Naive thymus-derived CD4-positive, alpha-beta T cell (primary cell): ENCODE measurements at regions not wholly inside any gene's neighbourhood (a gene's known extent, or its start where the extent isn't known, plus 50 kb on each side); places are given as distances from the start of the nearest gene placed in this dataset.
"Not testable (repeated sequence)": the region's sequence is repeated elsewhere in the genome, so short reads cannot be mapped to it uniquely, and the experiment has no call there.

ENCODE experiments used
- ATAC-seq: fragments of 150-1000 bp; cut with Tn5 transposase; 2 replicates; pipeline ENCODE4 v1.10.0; 2021; ENCODE audit warnings: mild to moderate bottlenecking, moderate library complexity
- CTCF ChIA-PET: fragments of 350-600 bp; sonication (Branson Sonifier 250); formaldehyde crosslinking; loops from one replicate; lab custom pipeline; 2021; ENCODE audit warnings: antibody characterized with exemption; lab: Charles Lee
- POLR2A ChIA-PET: fragments of 350-600 bp; sonication (Branson Sonifier 250); formaldehyde crosslinking; loops from one replicate; lab custom pipeline; 2021; ENCODE audit warnings: antibody characterized with exemption, inconsistent platforms; lab: Charles Lee
- DNase-seq, 9 donors: peaks; one replicate each; pipeline versions ENCODE4 v3.0.0 to v3.0.0-alpha.2; 2020 to 2022; ENCODE audit warnings: mixed read lengths in 1 of 9
- H3K27ac ChIP-seq: one replicate; pipeline ENCODE4 v1.7.0; 2013; ENCODE audit warnings: mild to moderate bottlenecking, low read depth, low read length, moderate library complexity
- H3K27me3 ChIP-seq, 2 donors: one replicate each; pipeline ENCODE4 v1.7.0; 2013; ENCODE audit warnings: low read length in 2 of 2, mild to moderate bottlenecking in 2 of 2, moderate library complexity in 2 of 2; ENCODE audit not compliant: control insufficient read depth in 2 of 2, insufficient read depth in 2 of 2
- H3K36me3 ChIP-seq, 3 experiments: 1 replicate in 2 of 3; 2 replicates in 1 of 3; pipeline ENCODE4 v1.7.0; 2013; ENCODE audit warnings: low read length in 3 of 3, mild to moderate bottlenecking in 3 of 3, moderate library complexity in 1 of 3; ENCODE audit not compliant: insufficient read depth in 3 of 3, control insufficient read depth in 2 of 3
- H3K4me1 ChIP-seq, 2 donors: one replicate each; pipeline ENCODE4 v1.7.0; 2013; ENCODE audit warnings: low read length in 2 of 2, mild to moderate bottlenecking in 2 of 2, moderate library complexity in 1 of 2; ENCODE audit not compliant: control insufficient read depth in 2 of 2, insufficient read depth in 2 of 2
- H3K4me3 ChIP-seq: 2 replicates; pipeline ENCODE4 v1.7.0; 2013; ENCODE audit warnings: mild to moderate bottlenecking, low read length
- H3K9me3 ChIP-seq, 3 experiments: 1 replicate in 2 of 3; 2 replicates in 1 of 3; pipeline ENCODE4 v1.7.0; 2013; ENCODE audit warnings: low read length in 3 of 3; ENCODE audit not compliant: control insufficient read depth in 2 of 3
- H3K27ac Mint-ChIP-seq, 9 donors: one replicate each; pipeline ENCODE4 v1.8.0; 2020 to 2022; ENCODE audit warnings: mixed read lengths in 9 of 9, mild to moderate bottlenecking in 8 of 9, moderate library complexity in 5 of 9, inconsistent platforms in 2 of 9
- H3K27me3 Mint-ChIP-seq, 5 donors: one replicate each; pipeline ENCODE4 v1.8.0; 2021 to 2022; ENCODE audit warnings: mixed read lengths in 5 of 5, mild to moderate bottlenecking in 1 of 5
- H3K36me3 Mint-ChIP-seq, 5 donors: one replicate each; pipeline ENCODE4 v1.8.0; 2020 to 2022; ENCODE audit warnings: mixed read lengths in 5 of 5, mild to moderate bottlenecking in 3 of 5, inconsistent platforms in 1 of 5
- H3K4me1 Mint-ChIP-seq, 7 donors: one replicate each; pipeline ENCODE4 v1.8.0; 2020 to 2022; ENCODE audit warnings: mixed read lengths in 7 of 7, mild to moderate bottlenecking in 3 of 7, inconsistent platforms in 1 of 7
- H3K4me3 Mint-ChIP-seq, 10 donors: one replicate each; pipeline ENCODE4 v1.8.0; 2020 to 2022; ENCODE audit warnings: mild to moderate bottlenecking in 10 of 10, mixed read lengths in 10 of 10, moderate library complexity in 6 of 10, inconsistent platforms in 2 of 10
- H3K9me3 Mint-ChIP-seq, 11 donors: one replicate each; pipeline ENCODE4 v1.8.0; 2020 to 2022; ENCODE audit warnings: mixed read lengths in 11 of 11, mild to moderate bottlenecking in 4 of 11, inconsistent platforms in 1 of 11, moderate library complexity in 1 of 11
- intact Hi-C, 2 donors: fragments of 100-400 bp; cut with micrococcal nuclease; formaldehyde crosslinking; loops; one replicate each; pipeline ENCODE4 v1.15.1; 2023

- H3K27ac ChIP-seq, result no peak overlapping the region
- H3K9me3 Mint-ChIP-seq, result peaks cover 0 to 6% (median 0%) of the 10 kb centered on the region in 11 donors
- no peaks in the 10 kb centered on the region for H3K36me3 Mint-ChIP-seq
- H3K27me3 ChIP-seq, result no peaks in the 10 kb centered on the region
- ATAC-seq (no peak), DNase-seq (no peak)
- peaks cover 0 to 5% (median 0%) of the 10 kb centered on the region in 7 donors for H3K4me1 Mint-ChIP-seq
- CTCF ChIA-PET, result no interaction called here
- H3K4me3 Mint-ChIP-seq, result no peak overlapping the region
- POLR2A ChIA-PET, result no interaction called here
- H3K27me3 Mint-ChIP-seq, result peaks cover 0 to 13% (median 0%) of the 10 kb centered on the region in 5 donors
- H3K9me3 ChIP-seq, result no peaks in the 10 kb centered on the region
- intact Hi-C loops, result no loop called here
- H3K4me1 ChIP-seq, result no peaks in the 10 kb centered on the region
- no peak overlapping the region for H3K27ac Mint-ChIP-seq
- no peaks in the 10 kb centered on the region for H3K36me3 ChIP-seq
- H3K4me3 ChIP-seq, result no peak overlapping the region
Measured at GRCh38 chr5:96177303-96177869, 215.7 kb upstream of the ELL2 start.

- Histone ChIP-seq H3K27me3 (no peaks in the 10 kb centered on the region), H3K4me3 (no peak overlapping the region), H3K27ac (no peak overlapping the region), H3K9me3 (no peaks in the 10 kb centered on the region), H3K36me3 (no peaks in the 10 kb centered on the region), H3K4me1 (no peaks in the 10 kb centered on the region)
- intact Hi-C loops, result no loop called here
- DNase-seq (no peak), ATAC-seq (no peak)
- Mint-ChIP-seq H3K4me3 (no peak overlapping the region), H3K36me3 (no peaks in the 10 kb centered on the region), H3K27ac (no peak overlapping the region), H3K27me3 (peaks cover 0 to 13% (median 0%) of the 10 kb centered on the region in 5 donors), H3K9me3 (peaks cover 0 to 6% (median 0%) of the 10 kb centered on the region in 11 donors), H3K4me1 (peaks cover 0 to 5% (median 0%) of the 10 kb centered on the region in 7 donors)
- ChIA-PET CTCF (no interaction called here), POLR2A (no interaction called here)
Measured at GRCh38 chr5:96176022-96176421, 214.4 kb upstream of the ELL2 start.

GRCh38 chr5:96175090-96175489 is 213.4 kb upstream of the ELL2 start:
- POLR2A ChIA-PET, result no interaction called here
- H3K4me1 Mint-ChIP-seq, result peaks cover 0 to 5% (median 0%) of the 10 kb centered on the region in 7 donors
- no peaks in the 10 kb centered on the region for H3K9me3 ChIP-seq
- no peak overlapping the region for H3K27ac Mint-ChIP-seq
- no peak for ATAC-seq
- H3K9me3 Mint-ChIP-seq, result peaks cover 0 to 6% (median 0%) of the 10 kb centered on the region in 11 donors
- H3K27me3 Mint-ChIP-seq, result peaks cover 0 to 13% (median 0%) of the 10 kb centered on the region in 5 donors
- no peaks in the 10 kb centered on the region for H3K36me3 Mint-ChIP-seq
- H3K27ac ChIP-seq, result no peak overlapping the region
- CTCF ChIA-PET, result no interaction called here
- H3K36me3 ChIP-seq, result no peaks in the 10 kb centered on the region
- intact Hi-C loops, result no loop called here
- no peak overlapping the region for H3K4me3 ChIP-seq
- H3K4me1 ChIP-seq, result no peaks in the 10 kb centered on the region
- no peaks in the 10 kb centered on the region for H3K27me3 ChIP-seq
- no peak overlapping the region for H3K4me3 Mint-ChIP-seq
- no peak for DNase-seq

- no peak for DNase-seq
- Mint-ChIP-seq H3K27ac (no peak overlapping the region), H3K27me3 (peaks cover 0 to under 1% (median 0%) of the 10 kb centered on the region in 5 donors), H3K36me3 (no peaks in the 10 kb centered on the region), H3K4me3 (no peak overlapping the region), H3K4me1 (peaks cover 0 to 5% (median 0%) of the 10 kb centered on the region in 7 donors), H3K9me3 (peaks cover 0 to 6% (median 0%) of the 10 kb centered on the region in 11 donors)
- intact Hi-C loops, result no loop called here
- ChIA-PET POLR2A (no interaction called here), CTCF (no interaction called here)
- Histone ChIP-seq H3K36me3 (no peaks in the 10 kb centered on the region), H3K27ac (no peak overlapping the region), H3K27me3 (no peaks in the 10 kb centered on the region), H3K9me3 (no peaks in the 10 kb centered on the region), H3K4me1 (no peaks in the 10 kb centered on the region), H3K4me3 (no peak overlapping the region)
- ATAC-seq, result no peak
Measured at GRCh38 chr5:96173366-96173765, 211.7 kb upstream of the ELL2 start.

GRCh38 chr5:96172436-96172835 is 210.8 kb upstream of the ELL2 start:
- H3K36me3 Mint-ChIP-seq, result no peaks in the 10 kb centered on the region
- H3K27me3 Mint-ChIP-seq, result no peaks in the 10 kb centered on the region
- no peaks in the 10 kb centered on the region for H3K4me1 ChIP-seq
- H3K4me1 Mint-ChIP-seq, result peaks cover 0 to 5% (median 0%) of the 10 kb centered on the region in 7 donors
- ATAC-seq, result no peak
- H3K36me3 ChIP-seq, result no peaks in the 10 kb centered on the region
- peaks cover 0 to 3% (median 0%) of the 10 kb centered on the region in 11 donors for H3K9me3 Mint-ChIP-seq
- no peak for DNase-seq
- intact Hi-C loops, result no loop called here
- ChIA-PET CTCF (no interaction called here), POLR2A (no interaction called here)
- H3K9me3 ChIP-seq, result no peaks in the 10 kb centered on the region
- no peak overlapping the region for H3K27ac ChIP-seq
- no peak overlapping the region for H3K4me3 Mint-ChIP-seq
- H3K27ac Mint-ChIP-seq, result no peak overlapping the region
- H3K4me3 ChIP-seq, result no peak overlapping the region
- H3K27me3 ChIP-seq, result no peaks in the 10 kb centered on the region

- H3K36me3 Mint-ChIP-seq, H3K4me1 ChIP-seq, H3K9me3 ChIP-seq, ATAC-seq, H3K27me3 ChIP-seq, CTCF ChIA-PET, H3K27ac ChIP-seq, H3K27ac Mint-ChIP-seq, H3K4me1 Mint-ChIP-seq, intact Hi-C loops, H3K4me3 Mint-ChIP-seq, H3K27me3 Mint-ChIP-seq, H3K36me3 ChIP-seq, DNase-seq, H3K4me3 ChIP-seq, H3K9me3 Mint-ChIP-seq, POLR2A ChIA-PET: not testable (repeated sequence)
Measured at GRCh38 chr5:96171973-96172372, 210.3 kb upstream of the ELL2 start.

GRCh38 chr5:96170481-96171125 is 209.0 kb upstream of the ELL2 start:
- CTCF ChIA-PET, H3K4me3 ChIP-seq, H3K27ac Mint-ChIP-seq, H3K27me3 ChIP-seq, H3K27me3 Mint-ChIP-seq, H3K27ac ChIP-seq, H3K9me3 Mint-ChIP-seq, POLR2A ChIA-PET, H3K4me3 Mint-ChIP-seq, H3K4me1 ChIP-seq, H3K36me3 ChIP-seq, H3K4me1 Mint-ChIP-seq, ATAC-seq, DNase-seq, H3K36me3 Mint-ChIP-seq, H3K9me3 ChIP-seq, intact Hi-C loops: not testable (repeated sequence)
